ENCODE measurements at regions not wholly inside any gene's neighbourhood (a gene's known extent, or its start where the extent isn't known, plus 50 kb on each side); places are given as distances from the start of the nearest gene placed in this dataset.

GRCh38 chr6:139823808-139824126 lies 449.3 kb upstream of the CITED2 start:
- no peak for DNase-seq
- Mint-ChIP-seq H3K4me3 (no peak overlapping the region), H3K4me1 (no peaks in the 10 kb centered on the region), H3K27me3 (peaks cover 39% of the 10 kb centered on the region), H3K9me3 (no peaks in the 10 kb centered on the region), H3K27ac (no peak overlapping the region), H3K36me3 (no peaks in the 10 kb centered on the region)

DNA sequence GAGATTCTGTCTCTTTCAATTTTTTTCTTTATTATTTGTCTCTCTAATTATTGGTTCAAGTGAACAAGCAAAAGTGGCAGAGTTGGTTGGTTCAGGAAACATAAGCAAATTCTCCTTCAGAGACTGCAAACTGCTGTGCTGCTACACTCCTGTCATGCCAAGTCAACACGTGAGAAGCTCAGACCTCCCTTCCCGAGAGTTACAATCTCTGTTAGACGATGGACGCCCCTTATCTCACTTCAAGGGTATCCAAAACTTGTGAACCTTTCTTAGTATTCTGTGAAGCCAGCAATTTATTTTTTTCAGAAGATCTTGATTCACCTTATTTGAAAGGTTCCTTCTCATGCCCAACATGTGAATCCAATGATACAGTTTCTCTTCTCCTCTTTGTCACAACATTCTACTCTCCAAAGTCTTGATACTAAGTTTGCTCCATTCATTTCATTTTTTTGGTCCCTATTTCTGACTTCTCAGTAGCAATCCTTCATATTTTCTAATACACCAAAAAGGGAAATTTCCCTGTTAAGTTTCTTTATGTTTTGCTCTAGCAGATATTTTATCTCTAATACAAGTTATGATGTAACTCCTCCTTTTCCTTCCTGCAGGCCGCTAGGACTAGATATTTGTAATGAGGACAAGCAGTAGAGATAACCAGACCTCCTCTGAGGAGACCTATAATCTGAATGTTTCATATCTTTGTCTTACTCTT lies 448.8 kb upstream of the CITED2 start:
- Mint-ChIP-seq H3K9me3 (no peaks in the 10 kb centered on the region), H3K36me3 (no peaks in the 10 kb centered on the region), H3K27ac (no peak overlapping the region), H3K4me1 (no peaks in the 10 kb centered on the region), H3K27me3 (peaks cover 38% of the 10 kb centered on the region), H3K4me3 (no peak overlapping the region)
- DNase-seq = no peak

DNA sequence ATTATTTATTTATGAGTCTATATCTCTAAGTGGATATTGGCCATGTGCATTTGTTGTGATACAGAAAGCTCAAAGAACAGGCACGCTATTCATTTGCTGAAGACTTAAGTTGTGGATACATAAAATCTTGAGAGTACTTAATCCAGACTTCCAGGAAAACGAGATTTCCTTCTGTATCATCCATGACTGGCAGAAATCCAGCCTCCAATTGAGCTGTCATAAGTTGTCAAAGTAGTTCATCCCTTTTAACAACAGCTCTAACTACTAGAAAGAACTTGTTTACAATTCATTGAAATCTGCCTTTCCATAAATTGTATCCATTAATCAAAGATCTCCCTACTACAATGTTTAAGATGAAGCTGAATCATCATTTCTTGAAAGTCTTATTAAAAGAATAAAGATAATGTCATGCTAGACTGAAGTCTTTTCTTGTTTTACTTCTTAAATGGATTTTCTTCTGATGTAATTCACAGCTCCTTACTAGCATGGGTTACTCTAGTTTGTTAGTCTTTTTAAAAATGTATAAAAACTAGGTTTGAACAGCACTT lies 447.3 kb upstream of the CITED2 start:
- no peaks in the 10 kb centered on the region for H3K4me1 Mint-ChIP-seq
- H3K9me3 Mint-ChIP-seq = no peaks in the 10 kb centered on the region
- H3K27ac Mint-ChIP-seq = no peak overlapping the region
- no peaks in the 10 kb centered on the region for H3K36me3 Mint-ChIP-seq
- peaks cover 43% of the 10 kb centered on the region for H3K27me3 Mint-ChIP-seq
- H3K4me3 Mint-ChIP-seq = no peak overlapping the region
- DNase-seq = no peak

- no peaks in the 10 kb centered on the region for H3K9me3 Mint-ChIP-seq
- H3K36me3 Mint-ChIP-seq = no peaks in the 10 kb centered on the region
- DNase-seq = no peak
- no peak overlapping the region for H3K4me3 Mint-ChIP-seq
- peaks cover 49% of the 10 kb centered on the region for H3K27me3 Mint-ChIP-seq
- no peaks in the 10 kb centered on the region for H3K4me1 Mint-ChIP-seq
- no peak overlapping the region for H3K27ac Mint-ChIP-seq
Observed at GRCh38 chr6:139820210-139820609, 445.8 kb upstream of the CITED2 start.

DNA sequence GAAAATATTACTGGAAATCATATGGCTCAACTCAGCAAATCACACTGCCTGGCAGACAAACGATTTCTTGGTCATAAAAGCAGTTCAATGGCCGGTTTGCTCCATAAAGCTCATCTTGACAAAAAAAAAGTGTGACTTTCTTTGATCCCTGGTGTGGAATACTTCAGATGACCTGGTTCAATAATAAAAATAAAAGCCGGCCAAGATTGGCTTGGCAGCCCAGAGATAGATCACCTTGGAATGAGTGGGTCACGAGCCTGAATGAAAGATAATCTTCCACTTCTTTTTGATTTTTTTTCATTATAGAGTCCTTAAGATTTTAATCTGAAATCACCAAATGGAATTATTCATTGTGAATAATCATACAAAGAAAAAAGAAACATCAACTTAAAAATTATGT lies 445.3 kb upstream of the CITED2 start:
- H3K27me3 Mint-ChIP-seq = peaks cover 45% of the 10 kb centered on the region
- H3K27ac Mint-ChIP-seq = no peak overlapping the region
- H3K9me3 Mint-ChIP-seq = no peaks in the 10 kb centered on the region
- H3K4me3 Mint-ChIP-seq = no peak overlapping the region
- H3K36me3 Mint-ChIP-seq = no peaks in the 10 kb centered on the region
- DNase-seq = no peak
- no peaks in the 10 kb centered on the region for H3K4me1 Mint-ChIP-seq

DNA sequence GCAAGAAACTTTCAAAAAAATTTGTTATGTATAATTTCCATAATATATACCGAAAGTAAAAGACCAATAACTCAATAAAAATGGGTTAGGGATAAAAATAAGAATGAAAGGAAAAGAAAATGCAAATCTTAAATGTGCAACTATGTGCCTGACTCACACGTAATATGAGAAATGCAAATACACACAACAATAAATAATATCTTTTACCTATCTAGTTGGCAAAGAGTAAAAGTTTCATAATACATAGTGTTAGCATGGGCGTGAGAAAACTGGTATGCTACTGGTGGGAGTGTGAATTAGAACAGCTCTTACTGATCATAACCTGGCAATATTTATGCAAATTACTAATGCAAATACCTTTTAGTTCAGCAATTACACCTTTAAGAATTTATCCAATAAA lies 438.5 kb upstream of the CITED2 start:
- DNase-seq = no peak
- no peak overlapping the region for H3K27ac Mint-ChIP-seq
- no peaks in the 10 kb centered on the region for H3K9me3 Mint-ChIP-seq
- H3K27me3 Mint-ChIP-seq = peaks cover 19% of the 10 kb centered on the region
- H3K4me1 Mint-ChIP-seq = no peaks in the 10 kb centered on the region
- no peaks in the 10 kb centered on the region for H3K36me3 Mint-ChIP-seq
- H3K4me3 Mint-ChIP-seq = no peak overlapping the region

GRCh38 chr6:139801571-139802321 lies 427.3 kb upstream of the CITED2 start:
- H3K36me3 Mint-ChIP-seq = no peaks in the 10 kb centered on the region
- peaks cover 8% of the 10 kb centered on the region for H3K27me3 Mint-ChIP-seq
- DNase-seq = no peak
- H3K27ac Mint-ChIP-seq = no peak overlapping the region
- no peak overlapping the region for H3K4me3 Mint-ChIP-seq
- H3K4me1 Mint-ChIP-seq = no peaks in the 10 kb centered on the region
- H3K9me3 Mint-ChIP-seq = peaks cover 2% of the 10 kb centered on the region

- H3K9me3 Mint-ChIP-seq = peaks cover 2% of the 10 kb centered on the region
- no peak for DNase-seq
- no peak overlapping the region for H3K4me3 Mint-ChIP-seq
- H3K27me3 Mint-ChIP-seq = peaks cover 3% of the 10 kb centered on the region
- H3K36me3 Mint-ChIP-seq = no peaks in the 10 kb centered on the region
- H3K4me1 Mint-ChIP-seq = no peaks in the 10 kb centered on the region
- H3K27ac Mint-ChIP-seq = no peak overlapping the region
Observed at GRCh38 chr6:139800837-139801236, 426.4 kb upstream of the CITED2 start.

DNA sequence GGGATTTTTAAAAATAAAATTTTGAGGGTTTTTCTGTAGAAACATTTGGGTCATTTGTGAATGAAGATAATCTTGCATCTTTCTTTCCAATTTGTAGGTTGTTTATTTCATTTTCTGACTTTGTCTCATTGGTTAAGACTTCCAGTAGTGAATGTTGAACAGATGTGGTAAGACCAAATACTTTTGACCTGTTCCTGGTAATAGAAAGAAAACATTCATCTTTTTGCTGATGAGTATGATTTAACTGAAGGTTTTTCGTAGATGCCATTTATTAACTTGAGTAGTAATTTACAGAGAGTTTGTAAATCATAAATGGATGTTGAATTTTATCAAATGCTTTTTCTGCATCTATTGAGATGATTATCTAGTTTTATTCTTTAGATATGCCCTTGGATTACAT lies 416.1 kb upstream of the CITED2 start:
- H3K4me3 Mint-ChIP-seq = no peak overlapping the region
- H3K27me3 Mint-ChIP-seq = peaks cover 14% of the 10 kb centered on the region
- H3K36me3 Mint-ChIP-seq = no peaks in the 10 kb centered on the region
- DNase-seq = no peak
- no peak overlapping the region for H3K27ac Mint-ChIP-seq
- H3K4me1 Mint-ChIP-seq = no peaks in the 10 kb centered on the region
- no peaks in the 10 kb centered on the region for H3K9me3 Mint-ChIP-seq

DNA sequence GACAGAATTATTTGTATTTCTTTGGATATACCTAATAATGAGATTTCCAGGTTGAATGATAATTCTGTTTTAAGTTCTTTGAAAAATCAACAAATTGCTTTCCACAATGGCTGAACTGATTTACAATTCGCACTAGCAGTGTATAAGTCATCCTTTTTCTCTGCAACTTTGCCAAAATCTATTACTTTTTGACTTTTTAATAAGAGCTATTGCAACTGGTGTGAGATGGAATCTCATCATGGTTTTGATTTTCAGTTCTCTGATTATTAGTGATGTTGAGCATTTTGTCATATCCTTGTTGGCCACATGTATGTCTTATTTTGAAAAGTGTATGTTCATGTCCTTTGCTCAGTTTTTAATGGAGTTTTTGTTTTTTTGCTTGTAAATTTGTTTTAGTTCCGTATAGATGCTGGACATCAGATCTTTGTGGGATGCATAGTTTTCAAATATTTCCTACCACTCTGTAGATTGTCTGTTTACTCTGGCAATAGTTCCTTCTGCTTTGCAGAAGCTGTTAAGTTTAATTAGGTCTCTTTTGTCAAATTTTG lies 409.8 kb upstream of the CITED2 start:
- H3K27ac Mint-ChIP-seq = no peak overlapping the region
- peaks cover 9% of the 10 kb centered on the region for H3K27me3 Mint-ChIP-seq
- H3K4me3 Mint-ChIP-seq = no peak overlapping the region
- H3K9me3 Mint-ChIP-seq = peaks cover 9% of the 10 kb centered on the region
- H3K4me1 Mint-ChIP-seq = no peaks in the 10 kb centered on the region
- DNase-seq = no peak
- H3K36me3 Mint-ChIP-seq = no peaks in the 10 kb centered on the region

- DNase-seq = no peak
- Mint-ChIP-seq H3K4me1 (no peaks in the 10 kb centered on the region), H3K4me3 (no peak overlapping the region), H3K9me3 (peaks cover 9% of the 10 kb centered on the region), H3K27me3 (peaks cover 7% of the 10 kb centered on the region), H3K36me3 (no peaks in the 10 kb centered on the region), H3K27ac (no peak overlapping the region)
Observed at GRCh38 chr6:139779988-139780774, 405.7 kb upstream of the CITED2 start.

- H3K27ac Mint-ChIP-seq = no peak overlapping the region
- no peaks in the 10 kb centered on the region for H3K4me1 Mint-ChIP-seq
- no peaks in the 10 kb centered on the region for H3K9me3 Mint-ChIP-seq
- no peaks in the 10 kb centered on the region for H3K36me3 Mint-ChIP-seq
- H3K4me3 Mint-ChIP-seq = no peak overlapping the region
- DNase-seq = no peak
- H3K27me3 Mint-ChIP-seq = peaks cover 5% of the 10 kb centered on the region
Observed at GRCh38 chr6:139778688-139779087, 404.2 kb upstream of the CITED2 start.

DNA sequence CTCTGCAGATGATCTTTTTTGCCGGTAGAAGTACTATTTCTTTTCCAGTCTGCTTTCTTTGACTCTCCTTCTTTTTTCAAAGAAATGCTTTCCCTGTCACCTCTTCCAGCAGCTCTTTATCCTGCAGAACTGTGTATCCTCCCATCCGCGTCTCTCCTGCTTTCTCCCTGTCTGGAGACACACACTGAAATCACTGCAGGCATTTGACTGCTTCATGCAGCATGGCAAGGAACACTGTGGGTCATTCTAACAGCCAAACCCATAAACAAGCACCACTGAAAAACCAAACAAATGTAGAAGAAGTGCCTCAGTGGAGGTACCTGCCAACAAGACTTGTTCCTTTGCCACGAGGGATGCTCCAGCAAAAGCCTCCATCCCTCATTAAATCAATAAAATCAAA lies 403.7 kb upstream of the CITED2 start:
- Mint-ChIP-seq H3K27ac (no peak overlapping the region), H3K27me3 (peaks cover 5% of the 10 kb centered on the region), H3K4me1 (no peaks in the 10 kb centered on the region), H3K36me3 (no peaks in the 10 kb centered on the region), H3K4me3 (no peak overlapping the region), H3K9me3 (no peaks in the 10 kb centered on the region)
- no peak for DNase-seq

GRCh38 chr6:139777202-139777970 lies 402.9 kb upstream of the CITED2 start:
- Mint-ChIP-seq H3K9me3 (no peaks in the 10 kb centered on the region), H3K27me3 (peaks cover 5% of the 10 kb centered on the region), H3K4me1 (no peaks in the 10 kb centered on the region), H3K4me3 (no peak overlapping the region), H3K36me3 (no peaks in the 10 kb centered on the region), H3K27ac (no peak overlapping the region)
- no peak for DNase-seq
